ENCODE measurements at regions not wholly inside any gene's neighbourhood (a gene's known extent, or its start where the extent isn't known, plus 50 kb on each side); places are given as distances from the start of the nearest gene placed in this dataset.

- H3K4me3 ChIP-seq (ENCODE audit: low read length) = no peak overlapping the region
- TF ChIP-seq CTCF (conservative IDR thresholded peaks at IDR 0.05; ENCODE audit: low read depth, low read length) = no peak
- DNase-seq (ENCODE audit: low read depth) = no peak
Measured at GRCh38 chr1:50268049-50268448, 155.2 kb downstream of the DMRTA2 start.

- no peak for TF ChIP-seq CTCF (conservative IDR thresholded peaks at IDR 0.05; ENCODE audit: low read depth, low read length)
- DNase-seq (ENCODE audit: low read depth) = no peak
Measured at GRCh38 chr1:50266509-50266908, 156.7 kb downstream of the DMRTA2 start.

GRCh38 chr1:50265790-50266314 is 157.1 kb downstream of the ELAVL4 start:
- DNase-seq (ENCODE audit: low read depth) = no peak

More at GRCh38 chr1:50266509-50266908, 156.7 kb downstream of the DMRTA2 start:
- no peak overlapping the region for H3K4me3 ChIP-seq (ENCODE audit: low read length)

GRCh38 chr1:50264590-50264989 is 155.9 kb downstream of the ELAVL4 start:
- TF ChIP-seq CTCF (conservative IDR thresholded peaks at IDR 0.05; ENCODE audit: low read depth, low read length) = no peak
- no peak for DNase-seq (ENCODE audit: low read depth)
- no peak overlapping the region for H3K4me3 ChIP-seq (ENCODE audit: low read length)

More at GRCh38 chr1:50265790-50266314, 157.1 kb downstream of the ELAVL4 start:
- no peak for TF ChIP-seq CTCF (conservative IDR thresholded peaks at IDR 0.05; ENCODE audit: low read depth, low read length)
- H3K4me3 ChIP-seq (ENCODE audit: low read length) = no peak overlapping the region

GRCh38 chr1:50262436-50262835 is 153.7 kb downstream of the ELAVL4 start:
- no peak for DNase-seq (ENCODE audit: low read depth)
- H3K4me3 ChIP-seq (ENCODE audit: low read length) = no peak overlapping the region
- TF ChIP-seq CTCF (conservative IDR thresholded peaks at IDR 0.05; ENCODE audit: low read depth, low read length) = no peak

GRCh38 chr1:50261951-50262350 is 153.2 kb downstream of the ELAVL4 start:
- H3K4me3 ChIP-seq (ENCODE audit: low read length) = no peak overlapping the region
- no peak for TF ChIP-seq CTCF (conservative IDR thresholded peaks at IDR 0.05; ENCODE audit: low read depth, low read length)
- no peak for DNase-seq (ENCODE audit: low read depth)

- no peak for TF ChIP-seq CTCF (conservative IDR thresholded peaks at IDR 0.05; ENCODE audit: low read depth, low read length)
- no peak for DNase-seq (ENCODE audit: low read depth)
- H3K4me3 ChIP-seq (ENCODE audit: low read length) = no peak overlapping the region
Measured at GRCh38 chr1:50257940-50258685, 149.4 kb downstream of the ELAVL4 start.
